Neural cell (in vitro differentiated cells): ENCODE measurements at regions not wholly inside any gene's neighbourhood (a gene's known extent, or its start where the extent isn't known, plus 50 kb on each side); places are given as distances from the start of the nearest gene placed in this dataset.

Experiments
- H2AFZ ChIP-seq: fragments of 200-600, 300-800 bp; sonication (generic), shearing (Covaris generic); 2 replicates; pipeline ENCODE4 v1.6.0; 2014; ENCODE audit warnings: low read depth, mild to moderate bottlenecking, antibody characterized with exemption, low read length, moderate library complexity
- H3F3A ChIP-seq: fragments of 200-600 bp; shearing (Covaris generic); 2 replicates; pipeline ENCODE4 v1.6.1; 2016; ENCODE audit warnings: mild to moderate bottlenecking, moderate library complexity, mixed read lengths, antibody characterized with exemption, low read length; ENCODE audit not compliant: insufficient read depth, poor library complexity, severe bottlenecking
- H3K27ac ChIP-seq: fragments of 200-600, 300-800 bp; sonication (generic), shearing (Covaris generic); 2 replicates; pipeline ENCODE4 v1.5.1; 2014; ENCODE audit warnings: mild to moderate bottlenecking, low read length, moderate library complexity
- H3K27me3 ChIP-seq: fragments of 300-800, 200-600 bp; sonication (generic), shearing (Covaris generic); 2 replicates; pipeline ENCODE4 v1.6.0; 2014; ENCODE audit warnings: mild to moderate bottlenecking, low read depth, low read length, moderate library complexity; ENCODE audit not compliant: insufficient read depth
- H3K36me3 ChIP-seq: fragments of 300-800, 200-600 bp; sonication (generic), shearing (Covaris generic); 2 replicates; pipeline ENCODE4 v1.5.1; 2014; ENCODE audit warnings: mild to moderate bottlenecking, antibody characterized with exemption, low read length, moderate library complexity; ENCODE audit not compliant: insufficient read depth
- H3K4me2 ChIP-seq: fragments of 300-800, 200-600 bp; sonication (generic), shearing (Covaris generic); 2 replicates; pipeline ENCODE4 v1.6.0; 2014; ENCODE audit warnings: mild to moderate bottlenecking, low read length
- H3K4me3 ChIP-seq: fragments of 300-800, 200-600 bp; sonication (generic), shearing (Covaris generic); 2 replicates; pipeline ENCODE4 v1.5.1; 2014; ENCODE audit warnings: mild to moderate bottlenecking, low read length, moderate library complexity
- H3K79me2 ChIP-seq: fragments of 200-600 bp; shearing (Covaris generic); replicated peaks from 2 replicates; pipeline ENCODE4 v1.6.0; 2014; ENCODE audit warnings: mild to moderate bottlenecking, low read length, moderate library complexity; ENCODE audit not compliant: insufficient read depth
- H3K9ac ChIP-seq: fragments of 300-800, 200-600 bp; sonication (generic), shearing (Covaris generic); 2 replicates; pipeline ENCODE4 v1.6.1; 2016; ENCODE audit warnings: mild to moderate bottlenecking, low read length, mixed read lengths
- H3K9me2 ChIP-seq: fragments of 200-600 bp; shearing (Covaris generic); 2 replicates; pipeline ENCODE4 v1.6.1; 2016; ENCODE audit warnings: mild to moderate bottlenecking, low read length, mixed read lengths; ENCODE audit not compliant: insufficient read depth
- H3K9me3 ChIP-seq: fragments of 200-600, 300-800 bp; sonication (generic), shearing (Covaris generic); 2 replicates; pipeline ENCODE4 v1.6.1; 2016; ENCODE audit warnings: mild to moderate bottlenecking, mixed run types, low read length, moderate library complexity, mixed read lengths
- H4K20me1 ChIP-seq: fragments of 200-600 bp; shearing (Covaris generic); 2 replicates; pipeline ENCODE4 v1.6.1; 2016; ENCODE audit warnings: mild to moderate bottlenecking, mixed run types; ENCODE audit not compliant: insufficient read depth
- CTCF ChIP-seq: fragments of 450-650 bp; IDR thresholded peaks from 2 replicates; pipeline ENCODE4 v1.5.1; 2014; ENCODE audit warnings: antibody characterized with exemption, mild to moderate bottlenecking, moderate library complexity; ENCODE audit not compliant: poor library complexity, severe bottlenecking
- EP300 ChIP-seq: fragments of 450-650 bp; conservative IDR thresholded peaks from 2 replicates; pipeline ENCODE4 v1.6.1; 2014; ENCODE audit warnings: antibody characterized with exemption, mild to moderate bottlenecking, moderate library complexity; ENCODE audit not compliant: poor library complexity, severe bottlenecking
- EZH2 ChIP-seq: fragments of 200-600, 300-800 bp; shearing (Covaris generic), sonication (generic); IDR thresholded peaks from 2 replicates; pipeline ENCODE4 v1.6.1; 2014; ENCODE audit warnings: antibody characterized with exemption, low read length, borderline replicate concordance, mild to moderate bottlenecking; ENCODE audit not compliant: insufficient read depth, poor library complexity, severe bottlenecking
- MXI1 ChIP-seq: fragments of 450-650 bp; conservative IDR thresholded peaks from 2 replicates; pipeline ENCODE4 v1.6.1; 2014; ENCODE audit warnings: antibody characterized with exemption, mild to moderate bottlenecking; ENCODE audit not compliant: poor library complexity, severe bottlenecking
- POLR2AphosphoS5 ChIP-seq: IDR thresholded peaks from 2 replicates; pipeline ENCODE4 v1.6.1; 2012
- RAD21 ChIP-seq: fragments of 450-650 bp; conservative IDR thresholded peaks from 2 replicates; pipeline ENCODE4 v1.6.1; 2014; ENCODE audit warnings: antibody characterized with exemption, mild to moderate bottlenecking, moderate library complexity
- REST ChIP-seq: IDR thresholded peaks from 2 replicates; pipeline ENCODE4 v1.6.1; 2012; ENCODE audit warnings: borderline replicate concordance
- SMC3 ChIP-seq: fragments of 450-650 bp; conservative IDR thresholded peaks from 2 replicates; pipeline ENCODE4 v1.6.1; 2014; ENCODE audit warnings: antibody characterized with exemption, mild to moderate bottlenecking, moderate library complexity; ENCODE audit not compliant: poor library complexity
- TAF1 ChIP-seq: IDR thresholded peaks from 2 replicates; pipeline ENCODE4 v1.6.1; 2012; ENCODE audit warnings: low read depth

GRCh38 chr6:166836785-166837718 lies 119.3 kb downstream of the RNASET2 start:
- no peaks in the 10 kb centered on the region for H3K27me3 ChIP-seq
- no peaks in the 10 kb centered on the region for H3K9me3 ChIP-seq
- H3K4me2 ChIP-seq: no peak overlapping the region
- no peak overlapping the region for H3K27ac ChIP-seq
- H3K36me3 ChIP-seq: no peaks in the 10 kb centered on the region
- no peaks in the 10 kb centered on the region for H3K79me2 ChIP-seq
- H3K4me3 ChIP-seq: no peak overlapping the region
- H3K9ac ChIP-seq: no peak overlapping the region
- no peaks in the 10 kb centered on the region for H3F3A ChIP-seq
- no peaks in the 10 kb centered on the region for H4K20me1 ChIP-seq
- no peak overlapping the region for H2AFZ ChIP-seq
- H3K9me2 ChIP-seq: no peaks in the 10 kb centered on the region
- TF ChIP-seq TAF1 (no peak), EZH2 (no peak), CTCF (no peak), MXI1 (no peak), REST (no peak), POLR2AphosphoS5 (no peak), EP300 (no peak)

GRCh38 chr6:166834049-166834448 lies 122.3 kb downstream of the RNASET2 start:
- no peak overlapping the region for H2AFZ ChIP-seq

More at GRCh38 chr6:166834049-166834448, 122.3 kb downstream of the RNASET2 start:
- Histone ChIP-seq H3K79me2 (no peaks in the 10 kb centered on the region), H3K4me3 (no peak overlapping the region), H3F3A (no peaks in the 10 kb centered on the region), H4K20me1 (no peaks in the 10 kb centered on the region), H3K9ac (no peak overlapping the region), H3K9me2 (no peaks in the 10 kb centered on the region), H3K4me2 (no peak overlapping the region), H3K27ac (no peak overlapping the region), H3K27me3 (no peaks in the 10 kb centered on the region), H3K36me3 (no peaks in the 10 kb centered on the region), H3K9me3 (no peaks in the 10 kb centered on the region)
- TF ChIP-seq EP300: no peak
- TF ChIP-seq RAD21: no peak
- no peak for TF ChIP-seq MXI1
- TF ChIP-seq REST: no peak
- TF ChIP-seq EZH2: no peak
- no peak for TF ChIP-seq POLR2AphosphoS5
- TF ChIP-seq TAF1: no peak
- TF ChIP-seq SMC3: no peak
- no peak for TF ChIP-seq CTCF
